Gastrocnemius medialis (tissue), 4 donors: ENCODE measurements at regions not wholly inside any gene's neighbourhood (a gene's known extent, or its start where the extent isn't known, plus 50 kb on each side); places are given as distances from the start of the nearest gene placed in this dataset.

Source experiments
- POLR2A ChIP-seq, 2 donors: fragments of 450-650 bp; IDR thresholded peaks; one replicate each; pipeline ENCODE4 v1.6.1; 2017; ENCODE audit warnings: antibody characterized with exemption in 2 of 2, mild to moderate bottlenecking in 2 of 2, moderate library complexity in 2 of 2
- TF ChIP-seq, protein P1 (sequence below), 5 experiments: fragments of 450-650 bp in 3 of 5; fragments of 200-600 bp in 2 of 5; sonication (generic) in 2 of 5; IDR thresholded peaks in 4 of 5; conservative IDR thresholded peaks in 1 of 5; 1 replicate in 4 of 5; 2 replicates in 1 of 5; pipeline ENCODE4 v1.5.1; 2016 to 2019; ENCODE audit warnings: antibody characterized with exemption in 5 of 5, mild to moderate bottlenecking in 3 of 5, moderate library complexity in 3 of 5

DNA sequence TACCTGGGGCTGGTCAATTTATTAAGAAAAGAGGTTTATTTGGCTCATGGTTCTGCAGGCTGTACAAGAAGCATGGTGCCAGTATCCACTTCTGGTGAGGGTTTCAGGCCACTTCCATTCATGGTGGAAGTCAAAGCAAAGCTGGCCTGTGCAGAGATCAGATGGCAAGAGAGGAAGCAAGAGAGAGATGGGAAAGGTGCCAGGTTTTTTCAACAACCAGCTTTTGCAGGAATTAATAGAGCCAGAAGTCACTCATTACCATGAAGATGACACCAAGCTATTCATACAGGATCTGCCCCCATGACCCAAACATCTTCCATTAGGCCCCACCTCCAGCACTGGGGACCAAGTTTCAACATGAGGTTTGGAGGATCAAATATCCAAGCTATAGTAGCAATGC lies 56.8 kb upstream of the ST3GAL5 start:
- no peak for TF ChIP-seq POLR2A (IDR thresholded peaks at IDR 0.05)
- TF ChIP-seq, protein P1, sequence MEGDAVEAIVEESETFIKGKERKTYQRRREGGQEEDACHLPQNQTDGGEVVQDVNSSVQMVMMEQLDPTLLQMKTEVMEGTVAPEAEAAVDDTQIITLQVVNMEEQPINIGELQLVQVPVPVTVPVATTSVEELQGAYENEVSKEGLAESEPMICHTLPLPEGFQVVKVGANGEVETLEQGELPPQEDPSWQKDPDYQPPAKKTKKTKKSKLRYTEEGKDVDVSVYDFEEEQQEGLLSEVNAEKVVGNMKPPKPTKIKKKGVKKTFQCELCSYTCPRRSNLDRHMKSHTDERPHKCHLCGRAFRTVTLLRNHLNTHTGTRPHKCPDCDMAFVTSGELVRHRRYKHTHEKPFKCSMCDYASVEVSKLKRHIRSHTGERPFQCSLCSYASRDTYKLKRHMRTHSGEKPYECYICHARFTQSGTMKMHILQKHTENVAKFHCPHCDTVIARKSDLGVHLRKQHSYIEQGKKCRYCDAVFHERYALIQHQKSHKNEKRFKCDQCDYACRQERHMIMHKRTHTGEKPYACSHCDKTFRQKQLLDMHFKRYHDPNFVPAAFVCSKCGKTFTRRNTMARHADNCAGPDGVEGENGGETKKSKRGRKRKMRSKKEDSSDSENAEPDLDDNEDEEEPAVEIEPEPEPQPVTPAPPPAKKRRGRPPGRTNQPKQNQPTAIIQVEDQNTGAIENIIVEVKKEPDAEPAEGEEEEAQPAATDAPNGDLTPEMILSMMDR (IDR thresholded peaks at IDR 0.05 in 4 of 5, conservative IDR thresholded peaks at IDR 0.05 in 1 of 5), result no peak
